ENCODE measurements at regions not wholly inside any gene's neighbourhood (a gene's known extent, or its start where the extent isn't known, plus 50 kb on each side); places are given as distances from the start of the nearest gene placed in this dataset.
"Not testable (repeated sequence)": the region's sequence is repeated elsewhere in the genome, so short reads cannot be mapped to it uniquely, and the experiment has no call there.

- in situ Hi-C loops (cut with MboI; ENCODE audit: low sequenced_read_pairs, unreplicated experiment) = no loop called here
- no peak for DNase-seq (ENCODE audit: low spot score)
- TF ChIP-seq CTCF (IDR thresholded peaks at IDR 0.05; ENCODE audit: borderline replicate concordance, control extremely low read depth, extremely low read depth, insufficient read depth, missing control alignments) = no peak
These were observed 164.1 kb upstream of the POGK start for GRCh38 chr1:166675213-166675612.

GRCh38 chr1:166676981-166677380 lies 162.3 kb upstream of the POGK start:
- no peak for TF ChIP-seq CTCF (IDR thresholded peaks at IDR 0.05; ENCODE audit: borderline replicate concordance, control extremely low read depth, extremely low read depth, insufficient read depth, missing control alignments)
- no peak for DNase-seq (ENCODE audit: low spot score)
- in situ Hi-C loops (cut with MboI; ENCODE audit: low sequenced_read_pairs, unreplicated experiment) = no loop called here

GRCh38 chr1:166679369-166679768 lies 159.9 kb upstream of the POGK start:
- TF ChIP-seq CTCF (IDR thresholded peaks at IDR 0.05; ENCODE audit: borderline replicate concordance, control extremely low read depth, extremely low read depth, insufficient read depth, missing control alignments) = no peak
- DNase-seq (ENCODE audit: low spot score) = no peak
- in situ Hi-C loops (cut with MboI; ENCODE audit: low sequenced_read_pairs, unreplicated experiment) = no loop called here

DNA sequence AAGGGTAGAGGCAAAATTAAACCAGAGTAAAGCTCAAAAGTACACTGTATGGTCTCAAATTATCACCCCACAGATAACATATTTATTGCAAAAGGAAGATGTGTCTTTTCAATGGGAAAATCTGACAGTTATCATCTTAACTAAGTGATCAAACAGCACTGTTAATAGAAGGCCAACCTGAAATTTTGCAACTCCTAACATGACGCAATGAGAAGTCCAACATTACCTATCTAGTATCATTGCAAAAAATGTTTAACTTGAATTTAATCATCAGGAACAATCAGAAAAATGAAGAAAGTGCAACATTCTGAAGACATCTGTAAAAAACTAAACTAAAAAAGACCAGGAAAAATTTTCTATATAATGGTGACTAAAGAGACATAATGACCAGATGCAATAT lies 156.7 kb upstream of the POGK start:
- no peak for DNase-seq (ENCODE audit: low spot score)
- no peak for TF ChIP-seq CTCF (IDR thresholded peaks at IDR 0.05; ENCODE audit: borderline replicate concordance, control extremely low read depth, extremely low read depth, insufficient read depth, missing control alignments)
- in situ Hi-C loops (cut with MboI; ENCODE audit: low sequenced_read_pairs, unreplicated experiment) = no loop called here

- in situ Hi-C loops (cut with MboI; ENCODE audit: low sequenced_read_pairs, unreplicated experiment); DNase-seq (ENCODE audit: low spot score): not testable (repeated sequence)
These were observed 154.6 kb upstream of the POGK start for GRCh38 chr1:166684669-166685068.

DNA sequence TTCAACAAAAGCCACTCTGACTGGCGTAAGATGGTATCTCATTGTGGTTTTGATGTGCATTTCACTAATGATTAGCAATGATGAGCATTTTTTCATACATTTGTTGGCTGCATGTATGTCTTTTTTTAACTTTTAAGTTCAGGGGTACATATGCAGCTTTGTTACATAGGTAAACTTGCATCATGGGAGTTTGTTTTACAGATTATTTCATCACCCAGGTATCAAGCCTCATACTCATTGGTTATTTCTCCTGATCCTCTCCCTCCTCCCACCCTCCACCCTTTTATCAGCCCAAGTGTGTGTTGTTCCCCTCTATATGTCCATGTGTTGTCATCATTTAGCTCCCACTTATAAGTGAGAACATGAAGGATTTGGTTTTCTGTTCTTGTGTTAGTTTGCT lies 154.1 kb upstream of the POGK start:
- no peak for DNase-seq (ENCODE audit: low spot score)
- TF ChIP-seq CTCF (IDR thresholded peaks at IDR 0.05; ENCODE audit: borderline replicate concordance, control extremely low read depth, extremely low read depth, insufficient read depth, missing control alignments) = no peak
- in situ Hi-C loops (cut with MboI; ENCODE audit: low sequenced_read_pairs, unreplicated experiment) = no loop called here

GRCh38 chr1:166685891-166686290 lies 153.4 kb upstream of the POGK start:
- DNase-seq (ENCODE audit: low spot score); in situ Hi-C loops (cut with MboI; ENCODE audit: low sequenced_read_pairs, unreplicated experiment): not testable (repeated sequence)

DNA sequence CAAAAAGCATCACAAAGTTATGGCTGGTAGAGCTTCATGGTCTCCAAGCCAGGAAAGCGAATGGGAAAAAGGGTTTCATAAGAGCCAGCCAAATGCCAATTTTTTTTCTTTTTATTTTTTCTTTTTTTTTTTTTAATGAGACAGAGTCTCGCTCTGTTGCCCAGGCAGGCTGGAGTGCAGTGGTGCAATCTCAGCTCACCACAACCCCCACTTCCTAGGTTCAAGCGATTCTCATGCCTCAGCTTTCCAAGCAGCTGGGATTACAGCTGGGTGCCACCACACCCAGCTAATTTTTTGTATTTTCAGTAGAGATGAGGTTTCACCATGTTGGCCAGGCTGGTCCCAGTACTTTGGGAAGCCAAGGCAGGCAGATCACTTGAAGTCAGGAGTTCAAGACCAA lies 148.7 kb upstream of the POGK start:
- in situ Hi-C loops (cut with MboI; ENCODE audit: low sequenced_read_pairs, unreplicated experiment); DNase-seq (ENCODE audit: low spot score): not testable (repeated sequence)
